ENCODE measurements at regions not wholly inside any gene's neighbourhood (a gene's known extent, or its start where the extent isn't known, plus 50 kb on each side); places are given as distances from the start of the nearest gene placed in this dataset.

GRCh38 chr6:28600245-28600644, 74.6 kb downstream of the GPX5 start:
- Histone ChIP-seq H3K9me3 (ENCODE audit: severe bottlenecking) (peaks cover 6% of the 10 kb centered on the region), H3K36me3 (no peaks in the 10 kb centered on the region), H3K4me3 (ENCODE audit: low read depth, low read length) (no peak overlapping the region), H3K27ac (no peak overlapping the region), H3K27me3 (ENCODE audit: insufficient read depth, low read depth, severe bottlenecking) (no peaks in the 10 kb centered on the region)
- TF ChIP-seq CTCF (IDR thresholded peaks at IDR 0.05; ENCODE audit: low read depth, low read length), result no peak
- DNase-seq, result no peak

GRCh38 chr6:28603891-28604290, 78.2 kb downstream of the GPX5 start:
- Histone ChIP-seq H3K36me3 (no peaks in the 10 kb centered on the region), H3K27ac (no peak overlapping the region), H3K4me3 (ENCODE audit: low read depth, low read length) (no peak overlapping the region), H3K27me3 (ENCODE audit: insufficient read depth, low read depth, severe bottlenecking) (no peaks in the 10 kb centered on the region), H3K9me3 (ENCODE audit: severe bottlenecking) (peaks cover 6% of the 10 kb centered on the region)
- DNase-seq, result no peak
- no peak for TF ChIP-seq CTCF (IDR thresholded peaks at IDR 0.05; ENCODE audit: low read depth, low read length)

GRCh38 chr6:28606424-28607391, 81.0 kb downstream of the GPX5 start:
- TF ChIP-seq CTCF (IDR thresholded peaks at IDR 0.05; ENCODE audit: low read depth, low read length), result peak; percentile 59
- Histone ChIP-seq H3K36me3 (no peaks in the 10 kb centered on the region), H3K27ac (peak overlapping the region; percentile 80), H3K4me3 (ENCODE audit: low read depth, low read length) (peak overlapping the region; percentile 68), H3K27me3 (ENCODE audit: insufficient read depth, low read depth, severe bottlenecking) (no peaks in the 10 kb centered on the region), H3K9me3 (ENCODE audit: severe bottlenecking) (no peaks in the 10 kb centered on the region)
- peak; percentile 98 for DNase-seq

- no peak overlapping the region for H3K27ac ChIP-seq
- H3K9me3 ChIP-seq (ENCODE audit: severe bottlenecking), result no peaks in the 10 kb centered on the region
- no peak for DNase-seq
- no peak overlapping the region for H3K4me3 ChIP-seq (ENCODE audit: low read depth, low read length)
- H3K27me3 ChIP-seq (ENCODE audit: insufficient read depth, low read depth, severe bottlenecking), result no peaks in the 10 kb centered on the region
- TF ChIP-seq CTCF (IDR thresholded peaks at IDR 0.05; ENCODE audit: low read depth, low read length), result no peak
- H3K36me3 ChIP-seq, result no peaks in the 10 kb centered on the region
Observed at GRCh38 chr6:28607990-28608389, 82.3 kb downstream of the GPX5 start.

GRCh38 chr6:28609672-28610071, 84.0 kb downstream of the GPX5 start:
- no peaks in the 10 kb centered on the region for H3K36me3 ChIP-seq
- H3K9me3 ChIP-seq (ENCODE audit: severe bottlenecking), result no peaks in the 10 kb centered on the region
- no peak overlapping the region for H3K27ac ChIP-seq
- H3K27me3 ChIP-seq (ENCODE audit: insufficient read depth, low read depth, severe bottlenecking), result no peaks in the 10 kb centered on the region
- H3K4me3 ChIP-seq (ENCODE audit: low read depth, low read length), result no peak overlapping the region
- no peak for TF ChIP-seq CTCF (IDR thresholded peaks at IDR 0.05; ENCODE audit: low read depth, low read length)
- DNase-seq, result no peak
